ENCODE measurements at regions not wholly inside any gene's neighbourhood (a gene's known extent, or its start where the extent isn't known, plus 50 kb on each side); places are given as distances from the start of the nearest gene placed in this dataset.

GRCh38 chr13:89401264-89401675, 1730.1 kb downstream of the SLITRK5 start (continued):
- TF ChIP-seq POLR2A (IDR thresholded peaks at IDR 0.05; ENCODE audit: borderline replicate concordance, extremely low read depth, insufficient read depth, insufficient read length), result no peak
- no peak for TF ChIP-seq EGR1 (IDR thresholded peaks at IDR 0.05; ENCODE audit: low read depth)
- no peak for TF ChIP-seq POLR2AphosphoS5 (IDR thresholded peaks at IDR 0.05; ENCODE audit: low read depth, low read length)
- TF ChIP-seq MAX (IDR thresholded peaks at IDR 0.05), result no peak
- no peak for TF ChIP-seq CBX3 (IDR thresholded peaks at IDR 0.05; ENCODE audit: low read depth)
- no peak for TF ChIP-seq JUND (IDR thresholded peaks at IDR 0.05)
- TF ChIP-seq EZH2 (IDR thresholded peaks at IDR 0.05), result no peak
- TF ChIP-seq SIN3A (IDR thresholded peaks at IDR 0.05; ENCODE audit: low read depth), result no peak

GRCh38 chr13:89402211-89402610, 1731.0 kb downstream of the SLITRK5 start:
- no peak overlapping the region for H3K27ac ChIP-seq (ENCODE audit: low read depth, low read length)
- H4K20me1 ChIP-seq (ENCODE audit: insufficient read depth), result no peaks in the 10 kb centered on the region
- no peaks in the 10 kb centered on the region for H3K9me2 ChIP-seq (ENCODE audit: insufficient read depth)
- DNase-seq (ENCODE audit: low read depth, low spot score), result no peak
- no peak overlapping the region for H3K9ac ChIP-seq (ENCODE audit: low read length)
- no peak overlapping the region for H3K4me3 ChIP-seq (replicated peaks in 1 of 2; ENCODE audit: low read depth in 1 of 2, low read length in 2 of 2)
- H3K9me3 ChIP-seq (ENCODE audit: control insufficient read depth in 1 of 2, insufficient read depth in 1 of 2, low read depth in 1 of 2, low read length in 2 of 2), result no peaks in the 10 kb centered on the region
- H3K79me2 ChIP-seq (ENCODE audit: insufficient read depth, low read length), result no peaks in the 10 kb centered on the region
- H3K4me1 ChIP-seq (ENCODE audit: control insufficient read depth in 1 of 2, insufficient read depth in 2 of 2, low read length in 2 of 2), result no peaks in the 10 kb centered on the region
- CTCF ChIA-PET, result no interaction called here
- RAD21 ChIA-PET (ENCODE audit: low non-redundant PET in 1 of 2, low total read pairs in 2 of 2, uncharacterized antibody in 2 of 2, unreplicated experiment in 2 of 2), result no interaction called here
- no TSS peak for BruUV-seq (replicated peaks)
- H3K27me3 ChIP-seq (ENCODE audit: insufficient read depth, low read length), result no peaks in the 10 kb centered on the region
- POLR2A ChIA-PET, result no interaction called here
- no peaks in the 10 kb centered on the region for H3K36me3 ChIP-seq (ENCODE audit: control insufficient read depth in 1 of 2, insufficient read depth in 2 of 2, low read length in 2 of 2)
- ATAC-seq, result no peak
- no peak overlapping the region for H3K4me2 ChIP-seq (ENCODE audit: low read length)
- H2AFZ ChIP-seq (ENCODE audit: low read depth, low read length, poor library complexity, severe bottlenecking), result no peak overlapping the region
- intact Hi-C loops (cut with micrococcal nuclease), result no loop called here
- no peak for TF ChIP-seq TCF7L2 (IDR thresholded peaks at IDR 0.05; ENCODE audit: borderline replicate concordance, extremely low read depth, insufficient read depth, insufficient read length)
- no peak for TF ChIP-seq ELF1 (IDR thresholded peaks at IDR 0.05; ENCODE audit: borderline replicate concordance, low read depth)
- no peak for TF ChIP-seq SRF (IDR thresholded peaks at IDR 0.05; ENCODE audit: low read depth)
- no peak for TF ChIP-seq ZBTB33 (IDR thresholded peaks at IDR 0.05; ENCODE audit: extremely low read depth, insufficient replicate concordance, low read length)
- no peak for TF ChIP-seq YY1 (IDR thresholded peaks at IDR 0.05; ENCODE audit: extremely low read depth, insufficient replicate concordance, low read depth, low read length)
- no peak for TF ChIP-seq CTCF (IDR thresholded peaks at IDR 0.05 in 2 of 3, conservative IDR thresholded peaks at IDR 0.05 in 1 of 3; ENCODE audit: borderline replicate concordance in 1 of 3, insufficient read depth in 1 of 3, low read depth in 2 of 3, low read length in 2 of 3)
- TF ChIP-seq REST (IDR thresholded peaks at IDR 0.05; ENCODE audit: low read depth), result no peak
- TF ChIP-seq EGR1 (IDR thresholded peaks at IDR 0.05; ENCODE audit: low read depth), result no peak
- TF ChIP-seq SP1 (IDR thresholded peaks at IDR 0.05; ENCODE audit: low read depth), result no peak
- TF ChIP-seq CBX3 (IDR thresholded peaks at IDR 0.05; ENCODE audit: low read depth), result no peak

Data from HCT116 (cell line).